Muscle layer of colon (tissue), 2 donors: ENCODE measurements at regions not wholly inside any gene's neighbourhood (a gene's known extent, or its start where the extent isn't known, plus 50 kb on each side); places are given as distances from the start of the nearest gene placed in this dataset.

Experiments used
- H3K27ac ChIP-seq: one replicate; pipeline ENCODE4 v1.7.0; 2013; ENCODE audit warnings: low read depth, mild to moderate bottlenecking, low read length, moderate library complexity
- H3K27me3 ChIP-seq, 2 donors: one replicate each; pipeline ENCODE4 v1.7.0; 2013; ENCODE audit warnings: low read length in 2 of 2, mild to moderate bottlenecking in 2 of 2; ENCODE audit not compliant: insufficient read depth in 2 of 2, control insufficient read depth in 1 of 2
- H3K36me3 ChIP-seq: one replicate; pipeline ENCODE4 v1.7.0; 2013; ENCODE audit warnings: mild to moderate bottlenecking, low read length; ENCODE audit not compliant: insufficient read depth
- H3K4me1 ChIP-seq: one replicate; pipeline ENCODE4 v1.7.0; 2013; ENCODE audit warnings: mild to moderate bottlenecking, low read length; ENCODE audit not compliant: insufficient read depth
- H3K4me3 ChIP-seq, 2 donors: one replicate each; pipeline ENCODE4 v1.7.0; 2013; ENCODE audit warnings: low read length in 2 of 2, low read depth in 1 of 2, mild to moderate bottlenecking in 1 of 2, moderate library complexity in 1 of 2
- H3K9ac ChIP-seq: one replicate; pipeline ENCODE4 v1.7.0; 2013; ENCODE audit warnings: low read length
- H3K9me3 ChIP-seq: one replicate; pipeline ENCODE4 v1.7.0; 2013; ENCODE audit warnings: mild to moderate bottlenecking, low read length
- donor health status: abdominal sarcoma.
- donor health status: Adenocarcinoma of cecum.

DNA sequence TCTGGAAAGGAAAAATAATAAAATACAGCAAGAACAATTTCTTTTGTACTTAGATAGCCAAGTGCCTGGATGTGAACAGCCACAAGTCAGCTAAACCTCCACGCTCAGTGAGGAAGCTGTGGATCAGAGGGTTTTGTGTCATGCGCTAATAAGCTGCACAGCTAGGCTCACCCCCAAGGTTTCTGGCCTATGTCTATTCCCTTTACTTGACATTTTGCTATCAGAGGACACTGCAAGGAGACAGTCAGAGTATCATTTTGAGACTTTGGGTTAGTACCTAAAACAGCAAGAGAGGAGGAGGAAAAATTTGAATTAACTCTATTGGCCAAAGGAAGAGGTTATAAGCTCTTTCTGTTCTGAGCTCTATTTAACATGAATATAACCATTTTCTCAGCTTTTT is 139.3 kb downstream of the KCNJ2 start:
- no peak overlapping the region for H3K4me3 ChIP-seq
- no peaks in the 10 kb centered on the region for H3K27me3 ChIP-seq
- H3K27ac ChIP-seq = no peak overlapping the region
- no peaks in the 10 kb centered on the region for H3K36me3 ChIP-seq
- H3K9ac ChIP-seq = no peak overlapping the region
- no peaks in the 10 kb centered on the region for H3K9me3 ChIP-seq
- H3K4me1 ChIP-seq = no peaks in the 10 kb centered on the region

DNA sequence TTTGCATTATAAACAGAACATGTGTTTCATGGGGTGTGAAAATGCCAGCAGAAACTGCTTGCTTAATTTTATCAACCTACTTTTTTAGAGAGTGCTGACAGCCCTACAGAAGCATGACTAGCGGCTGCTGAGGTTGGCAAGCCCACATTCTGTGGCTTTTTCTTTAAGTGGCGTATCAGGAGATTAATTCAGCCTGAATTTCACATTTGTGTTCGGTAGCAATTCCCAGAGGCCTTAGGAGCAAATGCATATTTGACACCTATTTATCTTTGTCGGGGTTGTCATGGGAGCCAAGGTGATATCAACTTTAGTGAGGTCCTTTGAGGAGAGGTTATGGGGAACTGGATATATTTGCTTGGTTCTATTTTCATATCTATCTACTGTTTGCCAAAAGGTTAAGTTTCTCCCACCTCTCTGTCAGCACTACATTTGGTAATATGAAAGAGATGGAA is 140.9 kb downstream of the KCNJ2 start:
- Histone ChIP-seq H3K27me3 (no peaks in the 10 kb centered on the region), H3K4me1 (no peaks in the 10 kb centered on the region), H3K36me3 (no peaks in the 10 kb centered on the region), H3K4me3 (no peak overlapping the region), H3K9ac (no peak overlapping the region), H3K9me3 (no peaks in the 10 kb centered on the region), H3K27ac (no peak overlapping the region)

DNA sequence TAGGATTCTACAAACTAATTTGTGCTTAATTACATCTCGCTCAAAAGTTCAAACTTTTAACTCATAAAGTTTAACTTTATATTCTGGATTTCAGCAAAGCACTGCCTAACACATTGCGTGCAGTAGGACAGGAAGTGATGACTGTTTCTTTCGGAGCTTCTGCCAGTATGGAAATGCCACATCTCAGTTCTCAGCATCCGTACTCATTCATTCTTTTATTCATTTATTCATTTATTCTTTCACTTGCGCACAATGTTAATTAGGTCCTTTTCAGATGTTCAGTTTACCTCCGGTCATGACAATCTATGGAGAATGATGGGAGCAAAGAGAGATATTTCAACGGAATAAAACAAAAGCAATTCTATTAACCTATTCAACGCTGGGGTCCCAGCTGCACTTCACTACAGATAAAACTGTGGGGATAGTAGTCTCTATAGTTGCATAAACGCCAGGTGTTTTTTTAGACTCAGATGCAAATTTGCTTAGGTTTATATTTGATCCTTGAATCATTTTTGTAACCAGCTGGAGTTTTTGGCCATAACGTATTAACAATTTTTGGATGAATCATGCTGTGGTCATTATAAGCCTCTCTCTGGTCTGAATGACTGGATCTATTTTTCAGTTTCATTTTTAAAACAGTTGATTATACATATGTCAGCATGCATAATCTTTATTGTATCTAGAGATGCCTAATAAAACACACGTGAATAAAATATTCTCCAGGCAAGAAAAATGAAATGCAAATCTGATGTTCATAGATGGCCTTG is 143.9 kb downstream of the KCNJ2 start:
- peaks cover 10% of the 10 kb centered on the region for H3K4me1 ChIP-seq
- H3K27ac ChIP-seq = no peak overlapping the region
- H3K9me3 ChIP-seq = no peaks in the 10 kb centered on the region
- no peak overlapping the region for H3K4me3 ChIP-seq
- H3K27me3 ChIP-seq = no peaks in the 10 kb centered on the region
- no peak overlapping the region for H3K9ac ChIP-seq
- H3K36me3 ChIP-seq = no peaks in the 10 kb centered on the region

DNA sequence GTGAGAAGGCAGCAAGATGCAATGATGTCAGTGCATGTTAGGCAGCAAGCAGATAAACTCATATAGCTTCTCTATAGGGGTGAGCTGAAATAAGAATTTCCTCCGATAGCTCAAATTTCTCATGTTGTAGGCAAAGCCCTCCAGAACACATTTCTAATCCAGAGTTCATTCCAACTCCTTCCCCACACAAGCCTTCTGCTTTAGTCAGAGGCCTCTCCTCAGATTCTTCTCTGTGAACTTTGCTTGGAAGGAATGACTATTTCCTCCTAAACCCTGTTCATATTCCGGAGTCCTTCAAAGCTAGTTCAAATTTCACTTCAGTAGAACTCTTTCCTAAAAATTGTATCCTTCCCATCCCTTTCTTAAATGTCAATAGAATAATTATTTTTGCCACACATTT is 144.8 kb downstream of the KCNJ2 start:
- Histone ChIP-seq H3K27ac (no peak overlapping the region), H3K9me3 (no peaks in the 10 kb centered on the region), H3K36me3 (no peaks in the 10 kb centered on the region), H3K9ac (no peak overlapping the region), H3K27me3 (no peaks in the 10 kb centered on the region), H3K4me1 (peaks cover 10% of the 10 kb centered on the region), H3K4me3 (no peak overlapping the region)

DNA sequence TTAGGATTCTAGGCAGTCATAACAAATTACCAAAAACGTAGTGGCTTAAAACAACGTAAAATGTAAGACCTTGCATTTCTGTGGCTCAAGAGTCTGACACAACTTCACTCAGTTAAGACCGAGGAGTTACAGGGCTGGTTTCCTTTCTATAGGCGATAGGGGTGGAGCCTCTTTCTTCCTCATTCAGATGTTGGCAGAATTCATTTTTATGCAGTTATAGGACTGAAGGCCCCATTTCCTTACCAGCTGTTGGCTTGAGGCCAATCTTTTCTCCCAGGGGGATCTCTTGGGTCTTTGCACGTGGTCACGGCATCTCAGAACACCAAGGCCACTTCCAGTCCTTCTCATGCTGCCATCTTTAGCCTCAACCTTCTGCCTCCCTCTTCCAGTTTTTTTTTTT is 145.2 kb downstream of the KCNJ2 start:
- Histone ChIP-seq H3K36me3 (no peaks in the 10 kb centered on the region), H3K9me3 (no peaks in the 10 kb centered on the region), H3K27me3 (no peaks in the 10 kb centered on the region), H3K9ac (no peak overlapping the region), H3K4me1 (peaks cover 10% of the 10 kb centered on the region), H3K27ac (no peak overlapping the region), H3K4me3 (no peak overlapping the region)

DNA sequence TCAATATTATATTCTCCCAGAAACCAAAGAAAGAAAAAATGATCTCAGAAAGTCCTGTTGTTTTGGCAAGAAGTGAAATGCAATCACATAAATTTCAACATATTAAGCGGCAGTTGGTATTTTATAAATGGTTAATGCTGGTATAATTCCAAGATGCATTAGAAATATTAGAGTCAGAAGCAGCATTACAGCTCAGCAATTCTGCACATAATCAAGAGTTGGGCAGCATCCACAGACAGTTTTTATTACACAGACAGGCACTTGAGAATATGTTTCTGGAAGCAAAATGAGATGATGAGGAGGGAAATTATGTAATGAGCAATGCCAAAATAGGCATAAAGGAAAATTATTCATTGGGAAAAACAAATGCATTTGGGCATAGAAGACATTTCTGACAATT is 148.1 kb downstream of the KCNJ2 start:
- no peaks in the 10 kb centered on the region for H3K36me3 ChIP-seq
- H3K9me3 ChIP-seq = no peaks in the 10 kb centered on the region
- H3K27ac ChIP-seq = no peak overlapping the region
- H3K4me1 ChIP-seq = peaks cover 10% of the 10 kb centered on the region
- no peak overlapping the region for H3K4me3 ChIP-seq
- no peak overlapping the region for H3K9ac ChIP-seq
- H3K27me3 ChIP-seq = no peaks in the 10 kb centered on the region

DNA sequence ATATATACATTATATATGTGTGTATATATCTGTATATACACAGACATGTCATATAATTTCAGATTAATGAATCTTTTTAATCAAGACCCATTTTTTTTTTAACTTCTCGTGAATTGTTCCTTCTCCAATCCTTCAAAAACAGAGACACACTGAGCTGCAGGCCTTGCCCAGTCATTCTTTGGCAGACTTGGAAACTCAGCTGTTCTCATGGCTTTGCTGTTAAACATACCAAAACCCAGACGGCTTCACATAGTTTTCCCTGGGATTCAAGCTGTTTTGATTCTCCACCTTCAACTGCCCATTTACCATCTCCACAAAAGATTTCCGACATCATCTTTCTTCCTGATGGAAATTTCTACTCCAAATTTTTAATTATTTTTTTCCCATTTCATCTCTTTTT is 148.7 kb downstream of the KCNJ2 start:
- no peak overlapping the region for H3K9ac ChIP-seq
- H3K27ac ChIP-seq = no peak overlapping the region
- H3K4me3 ChIP-seq = no peak overlapping the region
- H3K4me1 ChIP-seq = peaks cover 12% of the 10 kb centered on the region
- H3K27me3 ChIP-seq = no peaks in the 10 kb centered on the region
- no peaks in the 10 kb centered on the region for H3K36me3 ChIP-seq
- H3K9me3 ChIP-seq = no peaks in the 10 kb centered on the region

DNA sequence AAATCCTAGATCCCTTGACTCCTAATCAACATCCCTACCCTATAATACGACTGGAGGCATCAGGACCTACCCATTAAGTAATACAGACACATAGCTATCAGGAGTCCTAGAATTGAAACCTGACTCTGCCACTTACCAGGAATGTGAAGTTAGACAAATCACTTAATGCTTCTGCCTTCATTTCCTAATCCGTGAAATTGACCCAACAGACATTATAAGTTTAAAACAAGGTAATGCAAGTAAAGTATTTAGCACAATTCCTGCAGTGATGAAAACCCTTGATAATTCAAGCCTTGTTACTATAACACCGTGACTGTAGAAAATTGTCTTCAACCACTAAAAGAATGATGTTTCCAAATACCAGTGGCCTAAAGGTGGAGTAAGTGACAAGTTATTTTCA is 150.2 kb downstream of the KCNJ2 start:
- Histone ChIP-seq H3K4me1 (peaks cover 17% of the 10 kb centered on the region), H3K36me3 (no peaks in the 10 kb centered on the region), H3K9ac (no peak overlapping the region), H3K4me3 (no peak overlapping the region), H3K9me3 (no peaks in the 10 kb centered on the region), H3K27ac (no peak overlapping the region), H3K27me3 (no peaks in the 10 kb centered on the region)

DNA sequence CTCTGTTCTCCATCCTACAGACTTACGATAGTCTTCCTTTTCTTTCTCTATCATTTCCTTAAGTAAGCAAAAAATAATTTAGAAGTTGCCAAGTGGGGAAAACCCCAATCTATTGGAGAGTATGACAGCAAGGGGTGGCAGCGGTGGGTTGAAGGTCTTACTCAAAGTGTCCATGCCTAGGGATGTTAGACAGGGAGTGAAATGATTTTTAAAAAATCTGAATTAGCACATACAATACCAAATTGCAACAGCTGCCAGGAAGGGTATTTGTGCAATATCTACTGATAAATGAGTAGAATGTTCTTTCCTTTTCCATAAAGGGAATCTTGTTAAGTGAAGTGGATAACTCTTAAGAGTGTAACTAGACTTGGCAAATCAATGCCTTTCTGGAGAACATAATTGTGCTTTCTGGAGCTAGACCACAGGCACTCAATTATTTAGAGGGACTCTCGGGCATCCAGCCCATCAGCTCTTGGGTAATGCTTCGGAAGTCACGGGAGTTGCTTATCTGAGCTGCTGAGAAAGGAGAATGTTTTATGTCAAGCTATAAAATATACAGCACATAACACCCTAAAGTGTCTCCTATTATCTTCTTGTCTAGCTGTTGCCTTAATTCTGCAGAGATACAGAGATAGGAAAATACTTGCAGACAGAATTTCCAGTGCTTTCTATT is 151.5 kb downstream of the KCNJ2 start:
- Histone ChIP-seq H3K9me3 (no peaks in the 10 kb centered on the region), H3K36me3 (no peaks in the 10 kb centered on the region), H3K4me3 (no peak overlapping the region), H3K27me3 (no peaks in the 10 kb centered on the region), H3K27ac (no peak overlapping the region), H3K9ac (no peak overlapping the region), H3K4me1 (peaks cover 17% of the 10 kb centered on the region)

DNA sequence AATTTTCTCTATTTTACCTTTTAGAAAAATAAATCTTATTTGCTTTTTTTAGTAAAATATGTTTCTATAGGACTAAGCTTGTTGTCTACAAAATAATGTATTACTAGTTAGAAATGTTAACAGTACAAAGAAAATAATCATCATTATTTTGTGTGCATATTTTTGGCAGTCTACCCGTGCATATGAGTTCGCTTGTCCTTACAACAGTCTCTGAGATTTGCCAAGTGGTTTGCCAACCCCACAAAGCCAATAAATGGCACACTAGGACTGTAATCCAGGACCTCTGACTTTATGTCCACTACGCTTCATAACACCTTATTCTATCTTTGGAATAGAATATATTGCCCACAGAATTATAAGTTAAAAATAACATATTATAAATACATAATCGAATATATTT is 152.0 kb downstream of the KCNJ2 start:
- Histone ChIP-seq H3K27ac (no peak overlapping the region), H3K36me3 (no peaks in the 10 kb centered on the region), H3K27me3 (no peaks in the 10 kb centered on the region), H3K4me1 (peaks cover 17% of the 10 kb centered on the region), H3K9me3 (no peaks in the 10 kb centered on the region), H3K4me3 (no peak overlapping the region), H3K9ac (no peak overlapping the region)

DNA sequence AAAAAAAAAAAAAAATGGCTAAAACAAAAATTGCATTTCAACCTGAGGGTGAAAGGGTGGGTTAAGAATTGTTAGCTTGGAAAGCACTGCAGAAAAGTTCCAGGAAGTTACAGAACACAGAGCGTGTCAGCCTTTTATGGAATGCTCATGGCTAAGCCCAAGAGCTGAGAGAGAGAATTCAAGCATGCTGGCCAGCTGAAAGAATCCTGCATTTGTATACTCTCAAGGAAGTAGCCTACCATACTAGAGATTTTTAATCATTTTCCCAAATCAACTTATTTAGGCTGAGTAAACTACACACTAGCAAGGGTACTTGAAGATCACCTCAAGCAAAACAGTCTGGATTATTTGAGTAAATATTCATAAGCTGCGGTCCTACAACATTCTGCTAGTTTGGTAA is 153.9 kb downstream of the KCNJ2 start:
- H3K9me3 ChIP-seq = no peaks in the 10 kb centered on the region
- H3K4me1 ChIP-seq = peaks cover 7% of the 10 kb centered on the region
- H3K36me3 ChIP-seq = no peaks in the 10 kb centered on the region
- no peak overlapping the region for H3K9ac ChIP-seq
- H3K4me3 ChIP-seq = no peak overlapping the region
- H3K27ac ChIP-seq = no peak overlapping the region
- H3K27me3 ChIP-seq = no peaks in the 10 kb centered on the region

DNA sequence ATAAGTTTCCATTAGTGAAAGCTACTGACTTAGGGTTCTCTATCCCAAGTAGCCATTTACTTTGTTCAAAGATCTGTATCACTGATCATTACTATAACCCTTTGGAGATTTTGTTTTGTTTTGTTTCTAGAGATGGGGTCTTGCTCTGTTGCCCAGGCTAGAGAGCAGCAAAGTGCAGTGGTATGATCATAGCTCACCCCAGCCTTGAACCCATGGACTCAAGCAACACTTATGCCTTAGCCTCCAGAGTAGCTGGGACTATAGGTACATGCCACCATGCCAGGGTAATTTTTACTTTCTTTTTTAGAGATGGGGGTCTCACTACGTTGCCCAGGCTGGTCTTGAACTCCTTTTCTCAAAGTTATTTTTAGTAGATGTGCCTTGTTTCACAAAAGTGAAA is 154.7 kb downstream of the KCNJ2 start:
- no peak overlapping the region for H3K9ac ChIP-seq
- no peaks in the 10 kb centered on the region for H3K36me3 ChIP-seq
- H3K27me3 ChIP-seq = no peaks in the 10 kb centered on the region
- no peak overlapping the region for H3K4me3 ChIP-seq
- no peaks in the 10 kb centered on the region for H3K9me3 ChIP-seq
- H3K4me1 ChIP-seq = peaks cover 7% of the 10 kb centered on the region
- H3K27ac ChIP-seq = no peak overlapping the region
